ENCODE measurements at regions not wholly inside any gene's neighbourhood (a gene's known extent, or its start where the extent isn't known, plus 50 kb on each side); places are given as distances from the start of the nearest gene placed in this dataset.

GRCh38 chr2:64762301-64762997 is 108.7 kb upstream of the SERTAD2 start:
- no peak for DNase-seq (ENCODE audit: low spot score)
- H3K27me3 ChIP-seq (ENCODE audit: control insufficient read depth in 4 of 4, insufficient read depth in 4 of 4, low read length in 3 of 4) = no peaks in the 10 kb centered on the region
- no peaks in the 10 kb centered on the region for H3K9me3 ChIP-seq (ENCODE audit: control insufficient read depth in 4 of 4, low read length in 3 of 4)
- H3K27ac ChIP-seq (ENCODE audit: low read depth in 1 of 2, low read length in 2 of 2) = no peak overlapping the region
- H3K4me3 ChIP-seq (ENCODE audit: low read depth in 1 of 3, low read length in 3 of 3) = no peak overlapping the region
- no peak for TF ChIP-seq FOXA1 (IDR thresholded peaks at IDR 0.05)
- TF ChIP-seq RAD21 (IDR thresholded peaks at IDR 0.05) = no peak
- no peak for TF ChIP-seq HNF4G (IDR thresholded peaks at IDR 0.05)
- TF ChIP-seq MAX (IDR thresholded peaks at IDR 0.05) = no peak
- no peak for TF ChIP-seq CTCF (IDR thresholded peaks at IDR 0.05; ENCODE audit: low read depth, low read length, missing input control)
- TF ChIP-seq SP1 (IDR thresholded peaks at IDR 0.05) = no peak
- no peak for TF ChIP-seq FOXA2 (IDR thresholded peaks at IDR 0.05)
- no peak for TF ChIP-seq EGR1 (IDR thresholded peaks at IDR 0.05; ENCODE audit: low read depth in 2 of 2)
- TF ChIP-seq ZBTB33 (IDR thresholded peaks at IDR 0.05) = no peak
- TF ChIP-seq REST (IDR thresholded peaks at IDR 0.05) = no peak
- no peak for TF ChIP-seq TAF1 (conservative IDR thresholded peaks at IDR 0.05)
- TF ChIP-seq ATF3 (IDR thresholded peaks at IDR 0.05) = no peak
- no peak for TF ChIP-seq JUND (IDR thresholded peaks at IDR 0.05)
- no peak for TF ChIP-seq GABPA (IDR thresholded peaks at IDR 0.05 in 1 of 2, conservative IDR thresholded peaks at IDR 0.05 in 1 of 2)
- TF ChIP-seq YY1 (IDR thresholded peaks at IDR 0.05) = no peak
- no peak for TF ChIP-seq RXRA (IDR thresholded peaks at IDR 0.05)
- no peak for TF ChIP-seq HNF4A (conservative IDR thresholded peaks at IDR 0.05)
- 87% methylated on average over 4 of the region's 4 CpGs for WGBS
- no peak overlapping the region for H3K9ac ChIP-seq (ENCODE audit: low read depth in 1 of 2, low read length in 2 of 2)
- peaks cover 0 to 5% (median 0%) of the 10 kb centered on the region in 4 donors for H3K4me1 ChIP-seq (ENCODE audit: control insufficient read depth in 4 of 4, insufficient read depth in 4 of 4, low read length in 3 of 4)
- H3K36me3 ChIP-seq (ENCODE audit: control insufficient read depth in 4 of 4, insufficient read depth in 3 of 4, low read depth in 1 of 4, low read length in 3 of 4) = no peaks in the 10 kb centered on the region

All from liver (tissue), 8 donors.